Neuronal stem cell (in vitro differentiated cells): ENCODE measurements at regions not wholly inside any gene's neighbourhood (a gene's known extent, or its start where the extent isn't known, plus 50 kb on each side); places are given as distances from the start of the nearest gene placed in this dataset.
"Not testable (repeated sequence)": the region's sequence is repeated elsewhere in the genome, so short reads cannot be mapped to it uniquely, and the experiment has no call there.

Experiments
- DNase-seq: peaks from one replicate; pipeline ENCODE4 v3.0.0-alpha.2; 2013; ENCODE audit warnings: low spot score
- H2AFZ ChIP-seq: one replicate; pipeline ENCODE4 v1.6.1; 2013; ENCODE audit warnings: mild to moderate bottlenecking, low read length, inconsistent platforms
- H2AK5ac ChIP-seq: 2 replicates; pipeline ENCODE4 v1.6.1; 2013; ENCODE audit warnings: low read depth, mild to moderate bottlenecking, inconsistent platforms, low read length, moderate library complexity, mixed read lengths
- H2BK120ac ChIP-seq: 2 replicates; pipeline ENCODE4 v1.6.1; 2013; ENCODE audit warnings: low read depth, mild to moderate bottlenecking, inconsistent platforms, low read length, moderate library complexity, mixed read lengths
- H2BK12ac ChIP-seq: one replicate; pipeline ENCODE4 v1.6.1; 2013; ENCODE audit warnings: low read length, inconsistent platforms
- H2BK15ac ChIP-seq: 2 replicates; pipeline ENCODE4 v1.6.1; 2013; ENCODE audit warnings: mild to moderate bottlenecking, low read length, inconsistent platforms, mixed read lengths
- H2BK5ac ChIP-seq: one replicate; pipeline ENCODE4 v1.6.1; 2013; ENCODE audit warnings: inconsistent platforms, mild to moderate bottlenecking, low read length, moderate library complexity
- H3K14ac ChIP-seq: one replicate; pipeline ENCODE4 v1.6.1; 2013; ENCODE audit warnings: low read length, inconsistent platforms
- H3K18ac ChIP-seq: 2 replicates; pipeline ENCODE4 v1.6.1; 2013; ENCODE audit warnings: low read length, inconsistent platforms
- H3K23ac ChIP-seq: 2 replicates; pipeline ENCODE4 v1.6.1; 2013; ENCODE audit warnings: low read depth, mild to moderate bottlenecking, mixed read lengths, low read length, inconsistent platforms; ENCODE audit not compliant: poor library complexity
- H3K27ac ChIP-seq: replicated peaks from 3 replicates; pipeline ENCODE4 v1.5.1; 2013; ENCODE audit warnings: low read length, inconsistent platforms
- H3K27me3 ChIP-seq, 3 experiments: 2 replicates each; pipeline ENCODE4 v1.6.1; 2013; ENCODE audit warnings: low read length in 3 of 3, mild to moderate bottlenecking in 2 of 3, inconsistent platforms in 1 of 3, low read depth in 1 of 3, mixed read lengths in 1 of 3, moderate library complexity in 1 of 3; ENCODE audit not compliant: control insufficient read depth in 3 of 3, insufficient read depth in 3 of 3
- H3K36me3 ChIP-seq, 2 donors: replicated peaks in 1 of 2; 2 replicates each; pipeline ENCODE4 v1.6.1; 2013; ENCODE audit warnings: low read length in 2 of 2; ENCODE audit not compliant: control insufficient read depth in 2 of 2, insufficient read depth in 2 of 2
- H3K4ac ChIP-seq: 2 replicates; pipeline ENCODE4 v1.6.1; 2013; ENCODE audit warnings: inconsistent platforms, mild to moderate bottlenecking, low read length, moderate library complexity
- H3K4me1 ChIP-seq, 2 donors: 1 replicate in 1 of 2; 2 replicates in 1 of 2; pipeline ENCODE4 v1.6.1; 2013; ENCODE audit warnings: low read length in 2 of 2, low read depth in 1 of 2; ENCODE audit not compliant: control insufficient read depth in 2 of 2, insufficient read depth in 1 of 2
- H3K4me2 ChIP-seq: one replicate; pipeline ENCODE4 v1.6.1; 2013; ENCODE audit warnings: mild to moderate bottlenecking, low read length, inconsistent platforms; ENCODE audit not compliant: insufficient read depth, poor library complexity, severe bottlenecking
- H3K4me3 ChIP-seq, 2 donors: 2 replicates each; pipeline ENCODE4 v1.5.1; 2013; ENCODE audit warnings: low read length in 2 of 2, mild to moderate bottlenecking in 2 of 2, inconsistent platforms in 1 of 2, moderate library complexity in 1 of 2
- H3K79me1 ChIP-seq: one replicate; pipeline ENCODE4 v1.6.1; 2013; ENCODE audit warnings: low read depth, mild to moderate bottlenecking, inconsistent platforms, low read length, moderate library complexity
- H3K9ac ChIP-seq: one replicate; pipeline ENCODE4 v1.6.1; 2013; ENCODE audit warnings: mild to moderate bottlenecking, low read depth, low read length, inconsistent platforms; ENCODE audit not compliant: poor library complexity
- H3K9me3 ChIP-seq, 2 donors: replicated peaks in 1 of 2; 2 replicates each; pipeline versions ENCODE3 to v1.6.1; 2013; ENCODE audit warnings: low read length in 2 of 2, mild to moderate bottlenecking in 2 of 2, inconsistent platforms in 1 of 2, low read depth in 1 of 2, mixed read lengths in 1 of 2, moderate library complexity in 1 of 2; ENCODE audit not compliant: control insufficient read depth in 2 of 2, insufficient read depth in 1 of 2
- H4K8ac ChIP-seq: one replicate; pipeline ENCODE4 v1.6.1; 2013; ENCODE audit warnings: low read depth, mild to moderate bottlenecking, inconsistent platforms, low read length, moderate library complexity
- H4K91ac ChIP-seq: one replicate; pipeline ENCODE4 v1.6.1; 2013; ENCODE audit warnings: low read length, low read depth, mild to moderate bottlenecking, inconsistent platforms; ENCODE audit not compliant: poor library complexity
- WGBS, 2 donors: extraction: QIAGEN DNeasy Blood & Tissue Kit; methylation state at CpG; one replicate each; pipeline ENCODE4 v1.1.7; 2013; ENCODE audit warnings: missing lambda C conversion rate in 2 of 2, mixed read lengths in 1 of 2; ENCODE audit not compliant: insufficient read length in 2 of 2, insufficient replicate concordance in 1 of 2; ENCODE audit errors: extremely low coverage in 2 of 2; 5-methylcytosine and 5-hydroxymethylcytosine counted together

DNA sequence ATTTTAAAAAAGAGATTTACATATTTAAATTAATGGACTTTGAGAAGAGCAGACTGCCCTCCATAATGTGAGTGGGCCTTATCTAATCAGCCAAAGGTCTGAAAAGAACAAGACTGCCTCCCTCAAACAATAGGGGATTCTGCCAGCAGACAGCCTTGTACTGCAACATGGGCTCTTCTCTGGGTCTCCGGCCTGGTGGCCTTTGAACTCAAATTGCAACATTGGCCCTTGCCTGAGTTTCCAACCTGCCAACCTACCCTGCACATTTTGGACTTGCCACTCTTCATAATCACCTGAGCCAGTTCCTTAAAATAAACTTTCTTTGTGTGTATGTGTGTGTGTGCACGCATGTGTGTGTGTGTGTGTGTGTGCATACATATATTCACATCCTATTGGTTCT lies 90.8 kb upstream of the OTUD4 start:
- H2BK15ac ChIP-seq: no peak overlapping the region
- no peak overlapping the region for H3K18ac ChIP-seq
- no peak overlapping the region for H3K14ac ChIP-seq
- H3K4me3 ChIP-seq: no peak overlapping the region
- H3K4me1 ChIP-seq: no peaks in the 10 kb centered on the region
- H3K79me1 ChIP-seq: no peaks in the 10 kb centered on the region
- no peak overlapping the region for H3K27ac ChIP-seq
- no peak for DNase-seq
- no peak overlapping the region for H2AK5ac ChIP-seq
- H3K23ac ChIP-seq: no peak overlapping the region
- H3K36me3 ChIP-seq: no peaks in the 10 kb centered on the region
- no peak overlapping the region for H2BK5ac ChIP-seq
- no peak overlapping the region for H3K4ac ChIP-seq
- WGBS, 2 donors: no CpG with 5 or more reads among the region's 2 CpGs
- no peaks in the 10 kb centered on the region for H3K9me3 ChIP-seq
- H3K9ac ChIP-seq: no peak overlapping the region
- no peak overlapping the region for H3K4me2 ChIP-seq
- H4K8ac ChIP-seq: no peak overlapping the region
- H4K91ac ChIP-seq: no peak overlapping the region
- H2BK120ac ChIP-seq: no peak overlapping the region
- no peaks in the 10 kb centered on the region for H3K27me3 ChIP-seq
- H2AFZ ChIP-seq: no peak overlapping the region
- no peak overlapping the region for H2BK12ac ChIP-seq

DNA sequence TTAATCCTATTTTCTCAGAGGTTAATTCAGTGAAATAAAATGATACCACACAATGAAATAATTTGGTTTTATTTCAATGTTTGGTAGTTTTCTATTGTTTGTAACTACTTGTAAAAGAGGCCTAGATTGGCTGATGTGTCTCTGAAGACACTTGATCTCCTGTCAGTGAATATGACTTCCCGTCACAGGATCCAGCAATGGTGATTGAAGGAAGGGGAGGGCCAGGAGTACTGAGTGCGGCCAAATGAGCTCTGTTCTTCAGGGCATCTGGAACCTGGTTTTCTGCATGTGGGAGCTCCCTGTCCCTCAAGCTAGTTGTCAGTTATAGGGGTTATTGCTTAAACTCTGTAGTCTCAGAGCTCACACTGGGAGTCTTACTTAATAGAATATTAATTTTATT lies 86.5 kb upstream of the OTUD4 start:
- Histone ChIP-seq H3K27me3 (no peaks in the 10 kb centered on the region), H2BK12ac (no peak overlapping the region), H3K4me1 (no peaks in the 10 kb centered on the region), H3K79me1 (no peaks in the 10 kb centered on the region), H3K9me3 (no peaks in the 10 kb centered on the region), H3K23ac (no peak overlapping the region), H3K4me3 (no peak overlapping the region), H2AFZ (no peak overlapping the region), H3K4me2 (no peak overlapping the region), H3K14ac (no peak overlapping the region), H2AK5ac (no peak overlapping the region), H3K27ac (no peak overlapping the region), H2BK120ac (no peak overlapping the region), H4K91ac (no peak overlapping the region), H3K4ac (no peak overlapping the region), H2BK15ac (no peak overlapping the region), H3K9ac (no peak overlapping the region), H3K18ac (no peak overlapping the region), H4K8ac (no peak overlapping the region), H3K36me3 (no peaks in the 10 kb centered on the region), H2BK5ac (no peak overlapping the region)
- WGBS, 2 donors: no CpG with 5 or more reads among the region's 2 CpGs
- no peak for DNase-seq

DNA sequence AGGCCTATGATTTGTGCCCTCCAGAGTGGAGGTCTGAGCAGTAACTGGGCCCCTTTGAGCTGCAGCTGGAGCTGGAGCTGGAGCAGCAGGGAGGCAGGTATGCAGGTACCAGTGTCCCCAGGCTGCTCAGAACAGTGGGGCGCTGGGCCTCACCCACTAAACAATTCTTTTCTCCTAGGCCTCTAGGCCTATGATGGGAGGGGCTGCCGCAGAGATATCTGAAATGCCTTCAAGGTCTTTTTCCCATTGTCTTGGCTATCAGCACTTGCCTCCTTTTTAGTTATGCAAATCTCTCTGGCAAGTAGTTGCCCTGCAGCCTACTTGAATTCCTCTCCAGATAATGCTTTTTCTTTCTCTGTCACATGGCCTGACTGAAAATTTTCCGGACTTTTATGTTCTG lies 79.7 kb upstream of the OTUD4 start:
- Histone ChIP-seq H4K91ac (no peak overlapping the region), H3K4me3 (no peak overlapping the region), H3K9ac (no peak overlapping the region), H3K23ac (no peak overlapping the region), H3K14ac (no peak overlapping the region), H3K36me3 (no peaks in the 10 kb centered on the region), H3K27ac (no peak overlapping the region), H3K79me1 (no peaks in the 10 kb centered on the region), H2BK15ac (no peak overlapping the region), H2BK5ac (no peak overlapping the region), H4K8ac (no peak overlapping the region), H3K4me2 (no peak overlapping the region), H2BK12ac (no peak overlapping the region), H2AK5ac (no peak overlapping the region), H3K9me3 (no peaks in the 10 kb centered on the region), H2AFZ (no peak overlapping the region), H3K18ac (no peak overlapping the region), H3K4me1 (no peaks in the 10 kb centered on the region), H2BK120ac (no peak overlapping the region), H3K4ac (no peak overlapping the region), H3K27me3 (no peaks in the 10 kb centered on the region)
- DNase-seq: no peak
- no CpG with 5 or more reads among the region's 3 CpGs for WGBS, 2 donors

DNA sequence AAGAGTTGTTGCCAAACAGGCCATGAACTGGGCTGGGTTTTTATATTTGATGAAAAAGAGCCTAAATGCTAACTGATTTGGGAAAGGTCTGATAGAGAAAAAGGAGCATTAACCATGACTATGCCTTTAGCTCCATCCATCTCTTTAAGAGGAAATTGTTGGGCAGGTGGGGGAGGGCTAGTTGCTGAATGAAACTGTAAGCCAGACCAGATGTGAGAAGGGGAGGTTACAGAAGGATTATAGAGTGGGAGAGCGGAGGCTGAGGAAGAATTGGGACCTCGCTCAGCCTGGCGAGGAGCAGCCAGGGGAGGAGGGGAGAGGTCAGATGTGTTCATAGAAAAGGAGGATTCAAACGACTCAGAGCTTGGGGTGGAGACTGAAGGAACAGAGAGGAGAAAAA lies 74.9 kb upstream of the OTUD4 start:
- not testable (repeated sequence) for H3K18ac ChIP-seq, H4K91ac ChIP-seq, H3K9me3 ChIP-seq, H3K4me3 ChIP-seq, H3K14ac ChIP-seq, H2BK15ac ChIP-seq, H2BK120ac ChIP-seq, H2BK5ac ChIP-seq, H3K4me2 ChIP-seq, H2AFZ ChIP-seq, H3K79me1 ChIP-seq, H2BK12ac ChIP-seq, H3K4me1 ChIP-seq, DNase-seq, H3K27ac ChIP-seq, H3K23ac ChIP-seq, H3K36me3 ChIP-seq, H3K9ac ChIP-seq, H4K8ac ChIP-seq, H3K4ac ChIP-seq, H3K27me3 ChIP-seq, H2AK5ac ChIP-seq
- WGBS, 2 donors: no CpG with 5 or more reads among the region's 4 CpGs
